GM11168 (cell line): ENCODE measurements at regions not wholly inside any gene's neighbourhood (a gene's known extent, or its start where the extent isn't known, plus 50 kb on each side); places are given as distances from the start of the nearest gene placed in this dataset.
"Not testable (repeated sequence)": the region's sequence is repeated elsewhere in the genome, so short reads cannot be mapped to it uniquely, and the experiment has no call there.

Experiments
- in situ Hi-C: fragments of 300-500 bp; cut with MboI; formaldehyde crosslinking; loops from one replicate; pipeline ENCODE4 v1.12.0; 2022; ENCODE audit warnings: low sequenced_read_pairs; ENCODE audit not compliant: unreplicated experiment

- in situ Hi-C loops, result no loop called here
Observed at GRCh38 chr21:35819134-35819533, 241.2 kb downstream of the SETD4 start.

GRCh38 chr21:35818597-35818996, 241.7 kb downstream of the SETD4 start:
- in situ Hi-C loops, result no loop called here

GRCh38 chr21:35814858-35815619, 245.3 kb downstream of the SETD4 start:
- in situ Hi-C loops, result no loop called here

- in situ Hi-C loops, result no loop called here
Observed at GRCh38 chr21:35812679-35813078, 247.6 kb downstream of the SETD4 start.

GRCh38 chr21:35811191-35811806, 249.0 kb downstream of the SETD4 start:
- in situ Hi-C loops, result no loop called here

GRCh38 chr21:35810431-35810970, 249.8 kb downstream of the SETD4 start:
- in situ Hi-C loops, result no loop called here

- in situ Hi-C loops, result no loop called here
Observed at GRCh38 chr21:35801391-35801790, 258.9 kb downstream of the SETD4 start.

GRCh38 chr21:35800796-35801385, 259.4 kb downstream of the SETD4 start:
- in situ Hi-C loops, result not testable (repeated sequence)

GRCh38 chr21:35796844-35797243, 263.5 kb downstream of the SETD4 start:
- in situ Hi-C loops, result no loop called here

- in situ Hi-C loops, result not testable (repeated sequence)
Observed at GRCh38 chr21:35794527-35794926, 265.8 kb downstream of the SETD4 start.

GRCh38 chr21:35792569-35793305, 267.6 kb downstream of the SETD4 start:
- in situ Hi-C loops, result no loop called here

GRCh38 chr21:35791541-35792325, 268.6 kb downstream of the SETD4 start:
- in situ Hi-C loops, result no loop called here

GRCh38 chr21:35783721-35784120, 276.6 kb downstream of the SETD4 start:
- in situ Hi-C loops, result no loop called here

- in situ Hi-C loops, result no loop called here
Observed at GRCh38 chr21:35782667-35783066, 277.7 kb downstream of the SETD4 start.

- in situ Hi-C loops, result no loop called here
Observed at GRCh38 chr21:35780983-35781382, 279.3 kb downstream of the SETD4 start.

GRCh38 chr21:35779690-35780570, 280.4 kb downstream of the SETD4 start:
- in situ Hi-C loops, result no loop called here

GRCh38 chr21:35779167-35779566, 281.2 kb downstream of the SETD4 start:
- in situ Hi-C loops, result no loop called here

- in situ Hi-C loops, result no loop called here
Observed at GRCh38 chr21:35777081-35777480, 283.2 kb downstream of the SETD4 start.
